Activated naive CD8-positive, alpha-beta T cell treated with anti-CD3 and anti-CD28 coated beads, Interleukin-2, amount 10 ng/mL, durations not matched to agents 7 days and 5 days (primary cell): ENCODE measurements at regions not wholly inside any gene's neighbourhood (a gene's known extent, or its start where the extent isn't known, plus 50 kb on each side); places are given as distances from the start of the nearest gene placed in this dataset.

Source experiments
- ATAC-seq: fragments of 150-1000 bp; cut with Tn5 transposase; one replicate; pipeline ENCODE4 v1.10.0; 2021; ENCODE audit warnings: low read depth, moderate library complexity
- POLR2A ChIA-PET: fragments of 350-600 bp; sonication (Branson Sonifier 250); formaldehyde crosslinking; loops from one replicate; lab custom pipeline; 2021; ENCODE audit warnings: antibody characterized with exemption; lab: Charles Lee
- DNase-seq: peaks from one replicate; pipeline ENCODE4 v3.0.0; 2021
- H3K27ac Mint-ChIP-seq: one replicate; pipeline ENCODE4 v1.8.0; 2022; ENCODE audit warnings: mild to moderate bottlenecking, mixed read lengths
- H3K27me3 Mint-ChIP-seq: one replicate; pipeline ENCODE4 v1.8.0; 2022; ENCODE audit warnings: mild to moderate bottlenecking, moderate library complexity, mixed read lengths
- H3K36me3 Mint-ChIP-seq: one replicate; pipeline ENCODE4 v1.8.0; 2021; ENCODE audit warnings: mild to moderate bottlenecking, mixed read lengths
- H3K4me1 Mint-ChIP-seq: one replicate; pipeline ENCODE4 v1.8.0; 2021; ENCODE audit warnings: mixed read lengths
- H3K4me3 Mint-ChIP-seq: one replicate; pipeline ENCODE4 v1.8.0; 2022; ENCODE audit warnings: mild to moderate bottlenecking, moderate library complexity, mixed read lengths
- H3K9me3 Mint-ChIP-seq: one replicate; pipeline ENCODE4 v1.8.0; 2021; ENCODE audit warnings: mixed read lengths

DNA sequence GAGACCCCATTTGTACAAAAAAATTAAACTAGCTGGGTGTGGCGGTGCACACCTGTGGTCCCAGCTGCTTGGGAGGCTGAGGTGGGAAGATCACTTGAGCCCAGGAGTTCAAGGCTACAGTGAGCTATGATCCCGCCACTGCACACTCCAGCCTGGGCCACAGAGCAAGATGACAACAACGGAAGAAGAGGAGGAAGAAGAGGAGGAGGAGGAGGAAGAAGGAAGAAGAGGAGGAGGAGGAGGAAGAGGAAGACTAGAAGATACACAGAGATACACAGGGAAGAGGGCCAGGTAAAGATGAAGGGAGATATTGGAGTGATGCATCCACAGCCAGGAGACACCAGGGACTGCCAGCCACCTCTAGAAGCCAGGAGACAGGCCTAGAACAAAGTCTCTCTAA, 75.7 kb upstream of the PTER start:
- Mint-ChIP-seq H3K4me3 (no peak overlapping the region), H3K36me3 (no peaks in the 10 kb centered on the region), H3K27me3 (peaks cover 6% of the 10 kb centered on the region), H3K27ac (no peak overlapping the region), H3K4me1 (no peaks in the 10 kb centered on the region), H3K9me3 (peaks cover 6% of the 10 kb centered on the region)
- POLR2A ChIA-PET = no interaction called here
- no peak for ATAC-seq
- no peak for DNase-seq

DNA sequence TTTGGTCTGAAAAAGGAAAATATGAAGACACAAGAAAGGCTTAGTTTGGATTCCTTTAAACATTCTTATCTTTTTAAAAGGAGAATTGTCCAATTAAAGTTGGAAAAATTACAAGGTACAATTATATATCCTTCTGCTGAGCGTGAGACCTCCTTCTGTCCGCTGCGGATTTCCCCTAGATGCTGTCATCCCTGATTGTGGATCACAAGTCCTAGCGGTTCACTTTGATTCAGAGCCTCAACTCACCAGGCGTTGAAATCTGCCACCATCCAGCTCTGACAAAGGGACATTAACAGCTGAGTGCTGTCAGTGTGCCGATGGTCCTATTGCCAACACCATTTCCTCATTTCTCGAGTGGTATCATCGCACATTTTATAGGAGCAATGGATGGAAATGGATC, 73.1 kb upstream of the PTER start:
- Mint-ChIP-seq H3K27ac (no peak overlapping the region), H3K4me1 (no peaks in the 10 kb centered on the region)
- POLR2A ChIA-PET = no interaction called here

DNA sequence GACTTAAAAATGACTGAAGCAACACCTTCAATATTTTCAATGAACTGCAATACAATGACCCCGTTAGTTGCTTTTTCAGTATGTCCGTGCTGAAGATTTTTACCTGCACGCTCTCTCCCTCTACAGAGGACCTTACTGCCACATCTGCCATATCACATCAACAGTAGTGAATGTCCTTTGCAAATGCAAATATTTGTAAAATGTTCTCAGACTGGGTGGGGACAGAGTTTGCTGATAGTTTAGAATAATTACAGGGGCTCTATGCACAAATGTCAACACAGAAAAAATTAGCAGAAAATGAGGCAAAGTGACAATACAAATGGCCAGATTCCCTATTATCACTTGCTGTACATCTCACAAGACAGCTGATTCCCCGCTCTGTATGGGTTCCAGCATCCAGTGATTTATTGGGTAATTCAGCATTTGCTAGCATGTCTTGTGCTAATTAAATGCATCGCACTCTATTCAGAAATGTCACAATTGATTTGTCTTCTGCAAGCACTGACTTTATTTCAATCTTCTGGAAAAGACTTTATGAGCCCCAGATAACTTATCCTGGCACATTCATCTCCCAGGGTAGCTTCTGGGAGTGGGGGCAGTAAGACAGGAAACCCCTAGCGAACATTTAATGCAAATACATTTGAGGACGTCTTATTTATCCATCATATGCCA, 69.1 kb upstream of the PTER start:
- Mint-ChIP-seq H3K27me3 (peaks cover 4% of the 10 kb centered on the region), H3K9me3 (no peaks in the 10 kb centered on the region), H3K27ac (no peak overlapping the region), H3K4me3 (no peak overlapping the region), H3K4me1 (no peaks in the 10 kb centered on the region), H3K36me3 (no peaks in the 10 kb centered on the region)
- ATAC-seq = no peak
- POLR2A ChIA-PET = no interaction called here
- DNase-seq = no peak

More for the DNA sequence above, 73.1 kb upstream of the PTER start:
- Mint-ChIP-seq H3K4me3 (no peak overlapping the region), H3K36me3 (no peaks in the 10 kb centered on the region), H3K27me3 (no peaks in the 10 kb centered on the region), H3K9me3 (peaks cover 6% of the 10 kb centered on the region)
- DNase-seq (no peak), ATAC-seq (no peak)

DNA sequence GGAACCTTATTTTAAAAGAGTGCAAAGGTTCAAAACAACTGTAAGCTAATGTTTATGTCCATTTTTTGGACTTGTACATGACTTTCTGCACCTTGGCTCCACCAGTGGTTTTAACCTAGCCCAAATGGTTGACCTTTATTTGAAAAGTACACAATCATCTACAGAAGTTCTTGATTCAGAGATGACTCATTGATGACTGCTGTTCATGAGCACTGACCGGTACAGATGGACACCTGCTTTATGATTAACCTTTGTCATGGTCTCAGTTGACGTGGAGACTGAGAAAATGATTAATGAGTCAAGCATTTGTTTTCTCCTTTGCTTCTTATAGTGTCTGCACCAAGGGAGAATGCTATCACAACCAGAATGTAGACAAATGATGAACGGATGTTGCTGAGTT, 55.7 kb upstream of the PTER start:
- DNase-seq (no peak), ATAC-seq (no peak)
- Mint-ChIP-seq H3K4me1 (no peaks in the 10 kb centered on the region), H3K27me3 (peaks cover 3% of the 10 kb centered on the region), H3K27ac (no peak overlapping the region), H3K4me3 (no peak overlapping the region), H3K36me3 (no peaks in the 10 kb centered on the region), H3K9me3 (no peaks in the 10 kb centered on the region)
- POLR2A ChIA-PET = no interaction called here

DNA sequence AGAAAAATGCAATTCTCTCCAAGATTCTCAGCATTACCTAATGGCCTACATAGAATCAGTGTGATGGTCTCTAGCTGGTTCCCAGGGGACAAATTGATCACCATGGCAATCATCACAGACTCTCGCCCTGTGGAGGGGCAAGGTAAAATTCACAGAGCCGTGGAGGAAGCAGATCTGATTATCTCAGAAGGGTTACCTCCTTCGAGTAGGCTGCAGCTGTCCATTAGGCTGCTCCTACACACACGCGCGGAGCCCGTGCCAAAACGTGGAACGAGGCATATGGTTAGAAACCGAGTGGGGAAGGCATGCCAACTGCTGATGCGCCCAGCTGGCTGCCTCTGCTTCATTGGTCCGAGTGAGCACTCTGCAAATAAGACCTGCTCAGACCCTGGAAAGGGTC, 52.8 kb upstream of the PTER start:
- no peak for DNase-seq
- Mint-ChIP-seq H3K27ac (no peak overlapping the region), H3K27me3 (peaks cover 3% of the 10 kb centered on the region), H3K4me1 (no peaks in the 10 kb centered on the region), H3K36me3 (no peaks in the 10 kb centered on the region), H3K4me3 (no peak overlapping the region), H3K9me3 (no peaks in the 10 kb centered on the region)
- POLR2A ChIA-PET = no interaction called here
- ATAC-seq = no peak

DNA sequence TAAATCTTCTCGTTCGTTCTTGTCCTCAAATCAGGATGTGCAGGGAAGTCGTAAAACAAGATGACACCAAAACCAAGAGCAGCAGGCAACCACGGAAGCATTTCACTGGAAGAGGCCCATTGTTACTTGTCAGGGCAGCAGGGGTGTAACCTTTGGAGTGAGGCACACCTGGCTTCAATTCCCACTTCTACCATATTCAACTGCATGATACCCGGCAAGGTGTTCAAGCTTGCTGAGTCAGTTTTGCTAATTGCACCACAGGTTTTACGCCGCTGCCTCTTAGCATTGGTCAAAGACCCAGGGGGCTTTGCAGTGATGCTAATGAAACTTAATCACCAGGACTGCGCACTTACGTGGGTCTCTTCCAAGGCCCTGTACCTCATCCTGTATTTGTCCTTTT, 50.0 kb upstream of the PTER start:
- Mint-ChIP-seq H3K4me3 (no peak overlapping the region), H3K36me3 (no peaks in the 10 kb centered on the region), H3K4me1 (no peaks in the 10 kb centered on the region), H3K27me3 (no peaks in the 10 kb centered on the region), H3K27ac (no peak overlapping the region), H3K9me3 (no peaks in the 10 kb centered on the region)
- POLR2A ChIA-PET = no interaction called here
- no peak for DNase-seq
- no peak for ATAC-seq
